B cell (primary cell): ENCODE measurements at regions not wholly inside any gene's neighbourhood (a gene's known extent, or its start where the extent isn't known, plus 50 kb on each side); places are given as distances from the start of the nearest gene placed in this dataset.

ENCODE experiments used
- ATAC-seq: fragments of 200-7000 bp; cut with Tn5 transposase; one replicate; pipeline ENCODE4 v1.10.0; 2021; ENCODE audit warnings: low read depth, mild to moderate bottlenecking, moderate number of reproducible peaks, moderate library complexity
- CTCF ChIA-PET: fragments of 350-600 bp; sonication (Branson Sonifier 250); formaldehyde crosslinking; loops from one replicate; lab custom pipeline; 2021; ENCODE audit warnings: antibody characterized with exemption, inconsistent platforms; lab: Charles Lee
- POLR2A ChIA-PET: fragments of 350-600 bp; sonication (Branson Sonifier 250); formaldehyde crosslinking; loops from one replicate; lab custom pipeline; 2021; ENCODE audit warnings: antibody characterized with exemption; lab: Charles Lee
- DNase-seq: peaks from one replicate; pipeline ENCODE4 v3.0.0; 2013
- H2AFZ ChIP-seq: 2 replicates; pipeline ENCODE4 v1.6.1; 2012; ENCODE audit warnings: mild to moderate bottlenecking, low read depth, low read length; ENCODE audit not compliant: insufficient read depth, poor library complexity, severe bottlenecking
- H3K27ac ChIP-seq, 2 donors: 1 replicate in 1 of 2; 2 replicates in 1 of 2; pipeline ENCODE4 v1.5.1; 2012 to 2013; ENCODE audit warnings: low read length in 2 of 2, mild to moderate bottlenecking in 2 of 2, moderate library complexity in 1 of 2
- H3K27me3 ChIP-seq, 4 experiments: fragments of 200-600 bp in 1 of 4; sonication (generic) in 1 of 4; replicated peaks in 1 of 4; 1 replicate in 2 of 4; 2 replicates in 2 of 4; pipeline versions ENCODE4 v1.6.1 to v1.7.0; 2013 to 2016; ENCODE audit warnings: low read length in 3 of 4, mild to moderate bottlenecking in 2 of 4, mixed read lengths in 1 of 4, moderate library complexity in 1 of 4; ENCODE audit not compliant: insufficient read depth in 4 of 4, control insufficient read depth in 3 of 4; ENCODE audit errors: control extremely low read depth in 1 of 4
- H3K36me3 ChIP-seq, 2 experiments: replicated peaks in 1 of 2; 1 replicate in 1 of 2; 2 replicates in 1 of 2; pipeline versions ENCODE4 v1.6.1 to v1.7.1; 2013; ENCODE audit warnings: low read length in 1 of 2; ENCODE audit not compliant: insufficient read depth in 2 of 2, control insufficient read depth in 1 of 2; ENCODE audit errors: control extremely low read depth in 1 of 2, extremely low read depth in 1 of 2
- H3K4me1 ChIP-seq, 2 donors: fragments of 200-600 bp in 1 of 2; sonication (generic) in 1 of 2; 1 replicate in 1 of 2; 2 replicates in 1 of 2; pipeline versions ENCODE4 v1.5.1 to v1.6.1; 2013 to 2017; ENCODE audit warnings: low read length in 2 of 2; ENCODE audit not compliant: control insufficient read depth in 2 of 2, insufficient read depth in 2 of 2
- H3K4me2 ChIP-seq: replicated peaks from 2 replicates; pipeline ENCODE3; 2012; ENCODE audit warnings: mild to moderate bottlenecking, low read depth, low read length; ENCODE audit not compliant: poor library complexity, severe bottlenecking
- H3K4me3 ChIP-seq, 5 experiments: fragments of 200-600 bp in 1 of 5; sonication (generic) in 1 of 5; 1 replicate in 3 of 5; 2 replicates in 2 of 5; pipeline versions ENCODE4 v1.5.1 to v1.7.0; 2011 to 2016; ENCODE audit warnings: low read length in 4 of 5, mild to moderate bottlenecking in 4 of 5, low read depth in 2 of 5, control low read depth in 1 of 5, moderate library complexity in 1 of 5; ENCODE audit not compliant: insufficient read depth in 1 of 5; ENCODE audit errors: control extremely low read depth in 1 of 5, extremely low read depth in 1 of 5
- H3K79me2 ChIP-seq: fragments of 200-600 bp; sonication (generic); one replicate; pipeline ENCODE4 v1.6.0; 2016; ENCODE audit warnings: low read length; ENCODE audit not compliant: control insufficient read depth, insufficient read depth
- H3K9ac ChIP-seq: fragments of 200-600 bp; sonication (generic); 2 replicates; pipeline ENCODE4 v1.6.1; 2017; ENCODE audit warnings: mild to moderate bottlenecking, low read length, moderate library complexity
- H3K9me3 ChIP-seq, 3 donors: one replicate each; pipeline versions ENCODE4 v1.6.1 to v1.7.1; 2013; ENCODE audit warnings: low read length in 2 of 3; ENCODE audit not compliant: control insufficient read depth in 2 of 3, insufficient read depth in 1 of 3; ENCODE audit errors: control extremely low read depth in 1 of 3
- H4K20me1 ChIP-seq: 2 replicates; pipeline ENCODE4 v1.6.0; 2012; ENCODE audit warnings: mild to moderate bottlenecking, low read length; ENCODE audit not compliant: insufficient read depth, control insufficient read depth, poor library complexity, severe bottlenecking
- H3K27ac Mint-ChIP-seq: one replicate; pipeline ENCODE4 v1.8.0; 2021; ENCODE audit warnings: mixed read lengths
- H3K27me3 Mint-ChIP-seq: one replicate; pipeline ENCODE4 v1.8.0; 2021; ENCODE audit warnings: mixed read lengths
- H3K4me1 Mint-ChIP-seq: one replicate; pipeline ENCODE4 v1.8.0; 2021; ENCODE audit warnings: mixed read lengths
- H3K4me3 Mint-ChIP-seq: one replicate; pipeline ENCODE4 v1.8.0; 2021; ENCODE audit warnings: mixed read lengths
- H3K9me3 Mint-ChIP-seq: one replicate; pipeline ENCODE4 v1.8.0; 2022; ENCODE audit warnings: mixed read lengths; ENCODE audit not compliant: insufficient read depth
- CTCF ChIP-seq: fragments of 200-600 bp; IDR thresholded peaks from one replicate; pipeline ENCODE4 v1.8.0; 2022; ENCODE audit warnings: antibody characterized with exemption, mild to moderate bottlenecking
- EZH2 ChIP-seq: IDR thresholded peaks from 2 replicates; pipeline ENCODE4 v1.6.1; 2012; ENCODE audit warnings: borderline replicate concordance, low read depth, mild to moderate bottlenecking, moderate library complexity, low read length; ENCODE audit not compliant: insufficient read depth, poor library complexity, severe bottlenecking
- WGBS: methylation state at CpG from one replicate; pipeline ENCODE4 v1.1.5; 2013; ENCODE audit warnings: missing lambda C conversion rate; ENCODE audit not compliant: insufficient coverage; 5-methylcytosine and 5-hydroxymethylcytosine counted together
- intact Hi-C: fragments of 100-400 bp; cut with micrococcal nuclease; formaldehyde crosslinking; loops from one replicate; pipeline ENCODE4 v1.10.0; 2022

GRCh38 chr2:117693651-117694050 is 120.8 kb upstream of the DDX18 start:
- Histone ChIP-seq H3K4me3 (no peak overlapping the region), H3K4me2 (no peak overlapping the region), H3K9ac (no peak overlapping the region), H2AFZ (no peak overlapping the region), H3K27me3 (no peaks in the 10 kb centered on the region), H4K20me1 (no peaks in the 10 kb centered on the region), H3K27ac (no peak overlapping the region), H3K36me3 (no peaks in the 10 kb centered on the region), H3K79me2 (no peaks in the 10 kb centered on the region), H3K9me3 (no peaks in the 10 kb centered on the region), H3K4me1 (no peaks in the 10 kb centered on the region)
- ATAC-seq (no peak), DNase-seq (no peak)
- no CpG with 5 or more reads among the region's 2 CpGs for WGBS
- Mint-ChIP-seq H3K4me3 (no peak overlapping the region), H3K9me3 (no peaks in the 10 kb centered on the region), H3K27ac (no peak overlapping the region), H3K27me3 (no peaks in the 10 kb centered on the region), H3K4me1 (no peaks in the 10 kb centered on the region)
- ChIA-PET POLR2A (interaction anchor here (0.6 kb wide), 1 partner anchor 1487 kb away, joined by 4 read pairs; no protein-coding TSS in a partner anchor), CTCF (no interaction called here)
- TF ChIP-seq EZH2 (no peak), CTCF (no peak)
- intact Hi-C loops, result no loop called here

- H3K79me2 ChIP-seq, result no peaks in the 10 kb centered on the region
- no peak overlapping the region for H2AFZ ChIP-seq
- H3K27me3 ChIP-seq, result no peaks in the 10 kb centered on the region
- ATAC-seq (no peak), DNase-seq (no peak)
- no peaks in the 10 kb centered on the region for H3K4me1 ChIP-seq
- no peaks in the 10 kb centered on the region for H3K36me3 ChIP-seq
- H3K27me3 Mint-ChIP-seq, result no peaks in the 10 kb centered on the region
- POLR2A ChIA-PET, result no interaction called here
- no peaks in the 10 kb centered on the region for H3K4me1 Mint-ChIP-seq
- TF ChIP-seq EZH2, result no peak
- TF ChIP-seq CTCF, result no peak
- no peak overlapping the region for H3K4me3 ChIP-seq
- no peak overlapping the region for H3K4me2 ChIP-seq
- CTCF ChIA-PET, result no interaction called here
- no peaks in the 10 kb centered on the region for H3K9me3 ChIP-seq
- 73% methylated on average over 2 of the region's 4 CpGs for WGBS
- no peak overlapping the region for H3K4me3 Mint-ChIP-seq
- H4K20me1 ChIP-seq, result no peaks in the 10 kb centered on the region
- no peak overlapping the region for H3K9ac ChIP-seq
- intact Hi-C loops, result no loop called here
- H3K9me3 Mint-ChIP-seq, result no peaks in the 10 kb centered on the region
- H3K27ac ChIP-seq, result no peak overlapping the region
- H3K27ac Mint-ChIP-seq, result no peak overlapping the region
These were observed 116.2 kb upstream of the DDX18 start for GRCh38 chr2:117698287-117698686.
